ENCODE measurements at regions not wholly inside any gene's neighbourhood (a gene's known extent, or its start where the extent isn't known, plus 50 kb on each side); places are given as distances from the start of the nearest gene placed in this dataset.

DNA sequence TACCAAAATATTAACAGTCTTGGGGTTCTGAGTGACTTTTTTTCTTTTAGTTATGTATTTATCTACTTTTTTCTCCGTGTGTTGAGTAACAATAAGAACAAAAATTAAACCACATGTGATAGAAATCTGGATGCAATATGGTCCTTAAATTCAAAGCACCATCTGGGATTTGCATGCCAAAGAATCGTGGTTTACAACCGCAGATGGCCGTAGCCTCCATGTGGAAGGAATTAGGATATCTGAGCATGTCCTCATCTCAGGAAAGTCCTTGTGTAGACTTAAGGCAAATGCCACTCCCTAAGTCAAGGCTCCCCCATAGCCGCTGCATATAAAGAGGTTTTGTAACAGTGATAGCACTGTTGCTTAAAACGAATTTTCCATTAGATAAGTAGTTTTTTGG, 304.0 kb downstream of the ZEB1 start:
- no peaks in the 10 kb centered on the region for H3K36me3 ChIP-seq (ENCODE audit: control insufficient read depth, insufficient read depth, low read length)
- no peak overlapping the region for H2AK5ac ChIP-seq (ENCODE audit: low read length)
- no peak overlapping the region for H4K8ac ChIP-seq (ENCODE audit: low read depth, low read length)
- no peaks in the 10 kb centered on the region for H3K79me2 ChIP-seq (ENCODE audit: control insufficient read depth, insufficient read depth, low read length)
- no peak overlapping the region for H2BK5ac ChIP-seq (ENCODE audit: low read length)
- no peak overlapping the region for H2BK120ac ChIP-seq (ENCODE audit: low read depth, low read length)
- no peak overlapping the region for H3K4ac ChIP-seq (ENCODE audit: low read depth, low read length)
- H3K79me1 ChIP-seq (ENCODE audit: low read length) = no peaks in the 10 kb centered on the region
- no peak overlapping the region for H2BK15ac ChIP-seq (replicated peaks; ENCODE audit: low read depth)
- no peaks in the 10 kb centered on the region for H3K4me1 ChIP-seq (ENCODE audit: control insufficient read depth, low read depth, low read length)
- no peaks in the 10 kb centered on the region for H3K27me3 ChIP-seq (ENCODE audit: insufficient read depth, low read length, poor library complexity)
- no peak overlapping the region for H3K4me2 ChIP-seq (ENCODE audit: low read length)
- WGBS (ENCODE audit: extremely low coverage, insufficient coverage, low lambda C conversion rate) = no CpG with 5 or more reads among the region's 6 CpGs
- no peak overlapping the region for H3K4me3 ChIP-seq (ENCODE audit: low read length)
- H3K9ac ChIP-seq (ENCODE audit: low read length) = no peak overlapping the region
- no peak overlapping the region for H3K56ac ChIP-seq (ENCODE audit: low read length)
- H3K18ac ChIP-seq (ENCODE audit: low read length) = no peak overlapping the region
- H3K27ac ChIP-seq (ENCODE audit: low read depth, low read length) = no peak overlapping the region
- peak; percentile 34 for DNase-seq
- no peak overlapping the region for H3K23ac ChIP-seq (ENCODE audit: low read length)
- H4K5ac ChIP-seq (ENCODE audit: low read length) = no peak overlapping the region

DNA sequence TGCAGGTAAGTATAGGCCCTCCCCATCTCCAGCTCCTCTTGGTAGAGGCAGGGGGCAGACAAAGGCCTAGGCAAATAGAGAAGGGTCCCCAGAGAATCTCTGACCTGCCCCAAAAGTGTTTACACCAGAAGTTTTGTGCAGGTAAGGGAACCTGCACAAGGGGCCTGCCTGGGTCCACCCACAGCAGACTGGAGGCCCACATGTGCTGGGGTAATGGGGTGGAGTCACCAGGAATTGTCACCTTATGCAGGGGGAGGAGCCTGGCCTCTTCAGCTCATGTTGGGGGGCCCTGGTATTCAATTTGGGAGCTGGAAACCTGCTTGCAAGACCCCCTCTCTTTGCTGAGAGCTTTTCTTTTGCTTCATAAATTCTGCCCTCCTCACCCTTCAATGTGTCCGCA, 302.7 kb downstream of the ZEB1 start:
- no peaks in the 10 kb centered on the region for H3K4me1 ChIP-seq (ENCODE audit: control insufficient read depth, low read depth, low read length)

GRCh38 chr10:31620226-31621151, 301.5 kb downstream of the ZEB1 start:
- WGBS (ENCODE audit: extremely low coverage, insufficient coverage, low lambda C conversion rate) = no CpG with 5 or more reads among the region's 14 CpGs
- Histone ChIP-seq H3K27ac (ENCODE audit: low read depth, low read length) (no peak overlapping the region), H2BK15ac (replicated peaks; ENCODE audit: low read depth) (no peak overlapping the region), H3K18ac (ENCODE audit: low read length) (no peak overlapping the region), H3K4me2 (ENCODE audit: low read length) (no peak overlapping the region), H2BK120ac (ENCODE audit: low read depth, low read length) (no peak overlapping the region), H3K4me1 (ENCODE audit: control insufficient read depth, low read depth, low read length) (no peaks in the 10 kb centered on the region), H3K56ac (ENCODE audit: low read length) (no peak overlapping the region), H3K27me3 (ENCODE audit: insufficient read depth, low read length, poor library complexity) (no peaks in the 10 kb centered on the region), H4K8ac (ENCODE audit: low read depth, low read length) (no peak overlapping the region), H3K9ac (ENCODE audit: low read length) (no peak overlapping the region), H3K4me3 (ENCODE audit: low read length) (no peak overlapping the region), H3K79me1 (ENCODE audit: low read length) (no peaks in the 10 kb centered on the region), H3K36me3 (ENCODE audit: control insufficient read depth, insufficient read depth, low read length) (no peaks in the 10 kb centered on the region), H2AK5ac (ENCODE audit: low read length) (no peak overlapping the region), H3K23ac (ENCODE audit: low read length) (no peak overlapping the region), H4K5ac (ENCODE audit: low read length) (no peak overlapping the region), H3K79me2 (ENCODE audit: control insufficient read depth, insufficient read depth, low read length) (no peaks in the 10 kb centered on the region), H3K4ac (ENCODE audit: low read depth, low read length) (no peak overlapping the region), H2BK5ac (ENCODE audit: low read length) (no peak overlapping the region)
- peak; percentile 66 for DNase-seq

More for the DNA sequence above, 302.7 kb downstream of the ZEB1 start:
- Histone ChIP-seq H3K18ac (ENCODE audit: low read length) (no peak overlapping the region), H4K5ac (ENCODE audit: low read length) (no peak overlapping the region), H2BK5ac (ENCODE audit: low read length) (no peak overlapping the region), H3K79me1 (ENCODE audit: low read length) (no peaks in the 10 kb centered on the region), H3K4me3 (ENCODE audit: low read length) (no peak overlapping the region), H3K23ac (ENCODE audit: low read length) (no peak overlapping the region), H2BK15ac (replicated peaks; ENCODE audit: low read depth) (no peak overlapping the region), H3K56ac (ENCODE audit: low read length) (no peak overlapping the region), H3K4ac (ENCODE audit: low read depth, low read length) (no peak overlapping the region), H3K9ac (ENCODE audit: low read length) (no peak overlapping the region), H4K8ac (ENCODE audit: low read depth, low read length) (no peak overlapping the region), H3K79me2 (ENCODE audit: control insufficient read depth, insufficient read depth, low read length) (no peaks in the 10 kb centered on the region), H3K4me2 (ENCODE audit: low read length) (no peak overlapping the region), H2BK120ac (ENCODE audit: low read depth, low read length) (no peak overlapping the region), H3K27me3 (ENCODE audit: insufficient read depth, low read length, poor library complexity) (no peaks in the 10 kb centered on the region), H3K36me3 (ENCODE audit: control insufficient read depth, insufficient read depth, low read length) (no peaks in the 10 kb centered on the region), H2AK5ac (ENCODE audit: low read length) (no peak overlapping the region), H3K27ac (ENCODE audit: low read depth, low read length) (no peak overlapping the region)
- no CpG with 5 or more reads among the region's 1 CpG for WGBS (ENCODE audit: extremely low coverage, insufficient coverage, low lambda C conversion rate)
- DNase-seq = no peak

- no peak overlapping the region for H4K5ac ChIP-seq (ENCODE audit: low read length)
- no peak overlapping the region for H2BK5ac ChIP-seq (ENCODE audit: low read length)
- no peak overlapping the region for H3K23ac ChIP-seq (ENCODE audit: low read length)
- no peak for DNase-seq
- H2AK5ac ChIP-seq (ENCODE audit: low read length) = no peak overlapping the region
- no peak overlapping the region for H3K4me3 ChIP-seq (ENCODE audit: low read length)
- no peaks in the 10 kb centered on the region for H3K79me2 ChIP-seq (ENCODE audit: control insufficient read depth, insufficient read depth, low read length)
- no peak overlapping the region for H3K9ac ChIP-seq (ENCODE audit: low read length)
- no peak overlapping the region for H3K4me2 ChIP-seq (ENCODE audit: low read length)
- no peaks in the 10 kb centered on the region for H3K79me1 ChIP-seq (ENCODE audit: low read length)
- no peak overlapping the region for H2BK120ac ChIP-seq (ENCODE audit: low read depth, low read length)
- H3K27ac ChIP-seq (ENCODE audit: low read depth, low read length) = no peak overlapping the region
- no peak overlapping the region for H3K4ac ChIP-seq (ENCODE audit: low read depth, low read length)
- H3K18ac ChIP-seq (ENCODE audit: low read length) = no peak overlapping the region
- no peaks in the 10 kb centered on the region for H3K27me3 ChIP-seq (ENCODE audit: insufficient read depth, low read length, poor library complexity)
- no CpG with 5 or more reads among the region's 8 CpGs for WGBS (ENCODE audit: extremely low coverage, insufficient coverage, low lambda C conversion rate)
- H4K8ac ChIP-seq (ENCODE audit: low read depth, low read length) = no peak overlapping the region
- H3K36me3 ChIP-seq (ENCODE audit: control insufficient read depth, insufficient read depth, low read length) = no peaks in the 10 kb centered on the region
- H2BK15ac ChIP-seq (replicated peaks; ENCODE audit: low read depth) = no peak overlapping the region
- no peaks in the 10 kb centered on the region for H3K4me1 ChIP-seq (ENCODE audit: control insufficient read depth, low read depth, low read length)
- H3K56ac ChIP-seq (ENCODE audit: low read length) = no peak overlapping the region
These were observed 300.6 kb downstream of the ZEB1 start for GRCh38 chr10:31619531-31620061.

- Histone ChIP-seq H3K4me2 (ENCODE audit: low read length) (no peak overlapping the region), H4K5ac (ENCODE audit: low read length) (no peak overlapping the region), H3K79me2 (ENCODE audit: control insufficient read depth, insufficient read depth, low read length) (no peaks in the 10 kb centered on the region), H3K36me3 (ENCODE audit: control insufficient read depth, insufficient read depth, low read length) (no peaks in the 10 kb centered on the region), H3K56ac (ENCODE audit: low read length) (no peak overlapping the region), H3K9ac (ENCODE audit: low read length) (no peak overlapping the region), H3K4me3 (ENCODE audit: low read length) (no peak overlapping the region), H3K27ac (ENCODE audit: low read depth, low read length) (no peak overlapping the region), H2BK120ac (ENCODE audit: low read depth, low read length) (no peak overlapping the region), H4K8ac (ENCODE audit: low read depth, low read length) (no peak overlapping the region), H3K27me3 (ENCODE audit: insufficient read depth, low read length, poor library complexity) (no peaks in the 10 kb centered on the region), H2BK15ac (replicated peaks; ENCODE audit: low read depth) (no peak overlapping the region), H2AK5ac (ENCODE audit: low read length) (no peak overlapping the region), H3K18ac (ENCODE audit: low read length) (no peak overlapping the region), H2BK5ac (ENCODE audit: low read length) (no peak overlapping the region), H3K4ac (ENCODE audit: low read depth, low read length) (no peak overlapping the region), H3K4me1 (ENCODE audit: control insufficient read depth, low read depth, low read length) (no peaks in the 10 kb centered on the region), H3K23ac (ENCODE audit: low read length) (no peak overlapping the region), H3K79me1 (ENCODE audit: low read length) (no peaks in the 10 kb centered on the region)
- WGBS (ENCODE audit: extremely low coverage, insufficient coverage, low lambda C conversion rate) = no CpG with 5 or more reads among the region's 17 CpGs
- no peak for DNase-seq
These were observed 299.7 kb downstream of the ZEB1 start for GRCh38 chr10:31618541-31619291.
